GM18907 (cell line): ENCODE measurements at regions not wholly inside any gene's neighbourhood (a gene's known extent, or its start where the extent isn't known, plus 50 kb on each side); places are given as distances from the start of the nearest gene placed in this dataset.

Source experiments
- ATAC-seq: cut with Tn5 transposase; IDR thresholded peaks from one replicate; pipeline ENCODE4 v1.9.1; 2021; ENCODE audit warnings: mild to moderate bottlenecking, moderate library complexity; ENCODE audit not compliant: unreplicated experiment

DNA sequence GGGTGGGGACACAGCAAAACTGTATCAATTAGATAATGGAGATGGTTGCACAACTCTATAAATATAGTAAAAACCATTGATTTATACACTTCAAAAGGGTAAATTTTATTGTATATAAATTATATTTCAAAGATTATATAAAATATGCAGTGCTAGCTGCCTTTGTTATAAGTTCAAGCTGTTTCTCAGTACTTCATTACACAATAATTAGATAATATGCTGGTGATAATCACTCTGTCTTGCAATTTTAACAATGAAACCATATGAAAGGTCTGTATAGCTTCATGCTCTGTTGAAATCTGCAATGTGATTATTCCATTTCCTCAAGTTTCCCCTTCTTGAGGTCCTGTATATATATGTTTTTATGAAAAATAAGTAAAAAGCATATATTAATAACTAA, 73.4 kb upstream of the PLS3 start:
- no peak for ATAC-seq

DNA sequence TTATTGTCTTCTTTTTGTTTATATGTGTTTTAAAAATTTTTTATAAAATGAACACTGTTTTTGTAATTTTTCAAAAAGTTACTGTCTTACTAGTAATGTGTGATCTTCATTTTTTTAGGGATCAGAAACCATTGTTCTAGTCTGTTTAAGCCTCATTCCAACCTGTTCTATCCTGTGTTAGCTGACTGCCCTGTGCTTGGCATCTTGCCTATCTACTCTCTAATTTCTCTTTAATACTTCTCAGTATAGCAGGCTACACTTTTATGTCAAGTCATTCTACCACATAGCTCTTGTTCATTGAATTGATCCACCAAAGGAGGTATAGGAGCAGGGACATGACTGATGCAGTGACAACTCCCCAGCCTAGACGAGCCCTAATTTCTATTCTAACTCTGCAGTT, 70.2 kb upstream of the PLS3 start:
- ATAC-seq: no peak

- no peak for ATAC-seq
Measured at GRCh38 chrX:115491766-115492165, 69.2 kb upstream of the PLS3 start.

DNA sequence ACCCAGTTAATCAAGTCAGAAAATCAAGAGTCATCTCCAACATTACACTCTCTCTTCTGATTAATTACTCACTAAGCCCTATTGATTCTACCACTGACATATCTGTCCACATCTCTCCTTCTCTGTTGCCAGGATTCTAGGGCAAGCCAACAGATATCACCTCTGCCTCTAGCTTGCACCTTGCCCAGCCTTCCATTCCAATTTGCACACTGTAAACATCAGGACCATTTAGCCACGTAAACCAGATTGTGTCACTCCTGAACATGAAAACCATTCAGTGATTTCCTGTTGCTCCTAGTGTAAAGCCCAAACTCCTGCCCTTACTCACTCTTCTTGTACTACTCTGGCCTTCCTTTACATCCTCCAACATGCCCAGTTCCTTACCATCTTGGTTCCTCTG, 68.0 kb upstream of the PLS3 start:
- no peak for ATAC-seq

DNA sequence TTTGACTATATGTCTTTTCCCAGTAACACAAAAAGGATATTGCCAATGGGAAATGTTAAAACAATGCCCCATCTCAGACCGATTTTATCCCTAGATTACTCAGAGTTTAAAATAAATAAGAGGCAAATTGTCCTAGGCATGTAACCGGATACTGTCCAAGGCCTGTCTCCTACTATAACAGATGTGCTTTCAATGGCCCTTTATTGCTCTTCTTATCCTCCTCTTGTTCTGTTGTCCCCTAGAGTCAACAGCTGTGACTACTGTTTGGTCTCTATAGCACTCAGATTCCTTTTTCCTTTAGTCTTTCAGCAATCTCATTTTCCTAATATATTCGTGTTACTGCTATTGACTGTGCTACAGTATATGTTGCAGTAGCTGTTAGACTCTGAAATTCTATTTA, 66.8 kb upstream of the PLS3 start:
- no peak for ATAC-seq

- ATAC-seq: no peak
Measured at GRCh38 chrX:115499112-115499805, 61.7 kb upstream of the PLS3 start.

DNA sequence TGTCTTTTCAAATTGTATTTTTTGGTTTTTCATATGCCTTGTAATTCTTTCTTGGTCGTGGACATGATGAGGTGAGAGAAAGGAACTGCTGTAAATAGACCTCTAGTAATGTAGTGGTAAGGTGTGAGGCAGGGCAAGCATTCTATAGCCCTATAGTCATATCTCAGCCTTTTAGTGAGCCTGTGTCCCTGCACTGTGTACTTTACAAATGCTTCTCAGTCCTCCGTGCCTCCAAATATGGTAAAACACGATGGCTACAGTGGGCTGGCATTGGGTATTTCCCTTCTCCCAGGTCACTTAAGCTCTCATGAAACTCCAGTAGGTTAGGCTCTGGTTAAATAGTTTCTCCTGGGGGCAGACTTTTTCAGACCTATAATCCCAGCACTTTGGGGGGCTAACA, 57.9 kb upstream of the PLS3 start:
- ATAC-seq: peak; percentile 71

DNA sequence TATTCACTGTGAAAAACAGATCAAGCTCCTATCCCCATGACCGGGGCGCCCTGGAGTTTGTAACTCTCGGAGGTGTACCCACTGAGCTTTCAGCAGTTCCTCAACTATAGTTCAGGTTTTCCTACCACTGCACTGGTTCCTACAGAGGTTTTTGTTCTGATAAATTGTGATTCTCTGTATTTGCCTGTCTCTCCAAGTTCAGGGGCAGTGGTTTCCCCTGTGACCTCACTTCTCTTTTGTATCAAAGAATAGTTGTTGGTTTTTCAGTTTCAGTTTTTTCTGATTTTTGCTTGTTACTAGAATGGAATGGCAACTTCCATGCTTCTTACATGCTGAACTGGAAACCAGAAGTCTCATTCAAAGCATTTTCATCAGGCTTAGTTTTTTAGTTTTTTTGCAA, 56.8 kb upstream of the PLS3 start:
- ATAC-seq: no peak
